NB4 (cell line): ENCODE measurements at regions not wholly inside any gene's neighbourhood (a gene's known extent, or its start where the extent isn't known, plus 50 kb on each side); places are given as distances from the start of the nearest gene placed in this dataset.

ENCODE experiments used
- POLR2A ChIP-seq: IDR thresholded peaks from 2 replicates; pipeline ENCODE4 v1.6.1; 2011; ENCODE audit warnings: mild to moderate bottlenecking; ENCODE audit not compliant: insufficient read length; ENCODE audit errors: extremely low read depth
- TF ChIP-seq, protein P1 (sequence below): IDR thresholded peaks from one replicate; pipeline ENCODE4 v1.5.1; 2012; ENCODE audit warnings: low read depth, low read length

DNA sequence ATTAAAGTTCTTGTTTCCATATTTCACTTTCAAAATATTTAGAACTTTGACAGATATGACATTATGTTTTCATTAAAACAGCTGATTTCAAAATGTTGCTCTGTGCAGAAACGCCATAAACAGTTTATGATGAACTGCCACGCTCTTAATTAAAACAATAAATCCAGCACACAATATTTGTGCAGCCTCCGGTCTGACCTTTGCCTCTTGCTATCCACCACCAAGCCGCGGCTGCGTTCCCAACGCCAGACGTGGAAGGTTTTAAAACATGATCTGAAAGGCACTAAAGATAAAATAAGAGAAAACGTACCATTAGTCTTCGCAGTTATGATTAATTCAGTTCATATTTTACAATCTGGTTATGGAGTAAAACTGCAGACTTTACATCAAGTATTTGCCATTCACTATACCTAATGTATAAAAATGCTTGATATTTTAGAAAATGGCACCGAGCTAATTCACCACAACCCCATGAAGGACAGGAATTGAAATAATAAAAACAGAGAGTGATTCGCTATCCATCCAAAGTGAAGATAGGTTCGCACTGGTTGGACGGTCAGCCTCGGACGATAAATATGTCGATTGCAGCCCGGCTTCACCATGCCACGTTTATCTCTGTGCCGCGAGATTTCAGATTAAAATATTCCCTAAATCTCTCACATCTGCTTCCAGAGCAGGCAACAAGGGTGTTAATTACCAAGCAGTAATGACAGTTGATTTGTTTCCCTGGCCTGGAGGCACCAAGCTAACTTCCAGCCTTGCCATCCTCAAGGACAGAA lies 103.3 kb upstream of the ZNF507 start:
- TF ChIP-seq POLR2A: no peak
- TF ChIP-seq, protein P1, sequence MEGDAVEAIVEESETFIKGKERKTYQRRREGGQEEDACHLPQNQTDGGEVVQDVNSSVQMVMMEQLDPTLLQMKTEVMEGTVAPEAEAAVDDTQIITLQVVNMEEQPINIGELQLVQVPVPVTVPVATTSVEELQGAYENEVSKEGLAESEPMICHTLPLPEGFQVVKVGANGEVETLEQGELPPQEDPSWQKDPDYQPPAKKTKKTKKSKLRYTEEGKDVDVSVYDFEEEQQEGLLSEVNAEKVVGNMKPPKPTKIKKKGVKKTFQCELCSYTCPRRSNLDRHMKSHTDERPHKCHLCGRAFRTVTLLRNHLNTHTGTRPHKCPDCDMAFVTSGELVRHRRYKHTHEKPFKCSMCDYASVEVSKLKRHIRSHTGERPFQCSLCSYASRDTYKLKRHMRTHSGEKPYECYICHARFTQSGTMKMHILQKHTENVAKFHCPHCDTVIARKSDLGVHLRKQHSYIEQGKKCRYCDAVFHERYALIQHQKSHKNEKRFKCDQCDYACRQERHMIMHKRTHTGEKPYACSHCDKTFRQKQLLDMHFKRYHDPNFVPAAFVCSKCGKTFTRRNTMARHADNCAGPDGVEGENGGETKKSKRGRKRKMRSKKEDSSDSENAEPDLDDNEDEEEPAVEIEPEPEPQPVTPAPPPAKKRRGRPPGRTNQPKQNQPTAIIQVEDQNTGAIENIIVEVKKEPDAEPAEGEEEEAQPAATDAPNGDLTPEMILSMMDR: no peak
